ENCODE measurements at regions not wholly inside any gene's neighbourhood (a gene's known extent, or its start where the extent isn't known, plus 50 kb on each side); places are given as distances from the start of the nearest gene placed in this dataset.

- no peak for TF ChIP-seq GATA3 (IDR thresholded peaks at IDR 0.05; ENCODE audit: low read depth, low read length)
- no peak for TF ChIP-seq GATA2 (IDR thresholded peaks at IDR 0.05; ENCODE audit: low read depth, low read length)
These were observed 1042.9 kb downstream of the NTRK3 start for GRCh38 chr15:87213626-87214025.

Measured in SH-SY5Y (cell line).